Raji (cell line): ENCODE measurements at regions not wholly inside any gene's neighbourhood (a gene's known extent, or its start where the extent isn't known, plus 50 kb on each side); places are given as distances from the start of the nearest gene placed in this dataset.
A peak's percentile ranks its signal among the peaks of the same experiment; 100 is the strongest.

Experiments
- POLR2A ChIP-seq: IDR thresholded peaks from 2 replicates; pipeline ENCODE4 v1.6.1; 2011; ENCODE audit warnings: low read depth, low read length, control low read depth; ENCODE audit not compliant: insufficient read depth

GRCh38 chr13:91024157-91024792 lies 323.2 kb upstream of the MIR17HG start:
- TF ChIP-seq POLR2A = no peak

GRCh38 chr13:91025442-91025841 lies 322.0 kb upstream of the MIR17HG start:
- no peak for TF ChIP-seq POLR2A

GRCh38 chr13:91031508-91031907 lies 316.0 kb upstream of the MIR17HG start:
- TF ChIP-seq POLR2A = no peak

- no peak for TF ChIP-seq POLR2A
Measured at GRCh38 chr13:91032104-91032503, 315.4 kb upstream of the MIR17HG start.

DNA sequence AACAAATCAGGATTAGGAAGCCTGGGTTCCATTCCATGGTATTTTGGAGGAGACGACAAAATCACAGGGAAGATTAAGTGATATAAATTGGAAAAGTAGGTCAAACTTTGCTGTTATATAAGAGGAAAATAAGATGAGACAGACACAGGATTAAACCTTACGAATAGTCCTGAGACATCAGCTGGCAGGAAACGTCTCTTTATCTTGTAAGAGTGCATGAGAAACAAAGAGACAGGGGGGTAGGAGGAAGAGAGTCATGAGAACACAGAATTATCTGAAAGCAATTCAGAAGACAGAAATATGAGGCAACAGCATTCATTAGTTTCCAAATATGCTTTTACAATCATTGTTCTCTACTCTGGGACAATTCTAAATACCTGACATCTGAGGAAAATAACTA lies 310.6 kb upstream of the MIR17HG start:
- TF ChIP-seq POLR2A = no peak

GRCh38 chr13:91042870-91043269 lies 304.6 kb upstream of the MIR17HG start:
- no peak for TF ChIP-seq POLR2A

DNA sequence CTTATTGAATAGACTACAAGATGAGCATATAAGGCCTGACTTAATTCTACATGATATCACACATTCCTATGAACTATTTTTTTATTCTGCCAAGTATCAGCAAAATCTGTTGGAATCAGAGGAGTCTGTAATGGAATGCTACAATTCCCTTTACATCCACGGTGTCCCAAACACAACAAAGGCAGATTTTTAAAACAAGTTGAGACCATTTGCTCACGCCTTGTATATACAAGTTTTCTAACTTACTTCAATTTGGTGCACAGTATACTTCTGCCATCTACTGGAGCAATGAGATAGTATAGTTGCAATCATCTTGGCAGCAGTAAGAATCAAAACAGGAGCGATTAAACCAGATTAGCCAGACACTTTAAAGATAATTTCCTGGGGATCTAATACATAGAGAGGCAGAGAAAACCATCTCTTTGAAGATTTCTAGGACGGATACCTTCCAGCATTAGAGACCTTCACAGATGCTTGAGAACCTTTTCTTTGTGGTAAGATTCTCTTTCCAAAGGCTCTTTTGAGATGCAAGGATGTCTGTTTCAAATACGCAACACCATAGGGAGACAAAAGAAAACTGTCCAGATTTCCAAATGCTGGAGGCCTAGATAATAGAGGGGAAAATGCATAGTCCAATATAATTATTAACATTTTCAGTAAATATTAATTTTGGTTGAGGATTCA lies 302.0 kb upstream of the MIR17HG start:
- no peak for TF ChIP-seq POLR2A

GRCh38 chr13:91046715-91047327 lies 300.7 kb upstream of the MIR17HG start:
- no peak for TF ChIP-seq POLR2A

GRCh38 chr13:91050970-91051369 lies 296.5 kb upstream of the MIR17HG start:
- TF ChIP-seq POLR2A = no peak

- no peak for TF ChIP-seq POLR2A
Measured at GRCh38 chr13:91052876-91053275, 294.6 kb upstream of the MIR17HG start.

GRCh38 chr13:91053318-91054065 lies 294.0 kb upstream of the MIR17HG start:
- TF ChIP-seq POLR2A = no peak

GRCh38 chr13:91054902-91055301 lies 292.6 kb upstream of the MIR17HG start:
- TF ChIP-seq POLR2A = no peak

- TF ChIP-seq POLR2A = 0 out of 2 replicates have a peak, but pooled peaks have one; percentile 22
Measured at GRCh38 chr13:91056746-91057145, 290.7 kb upstream of the MIR17HG start.

GRCh38 chr13:91058066-91058465 lies 289.4 kb upstream of the MIR17HG start:
- no peak for TF ChIP-seq POLR2A

DNA sequence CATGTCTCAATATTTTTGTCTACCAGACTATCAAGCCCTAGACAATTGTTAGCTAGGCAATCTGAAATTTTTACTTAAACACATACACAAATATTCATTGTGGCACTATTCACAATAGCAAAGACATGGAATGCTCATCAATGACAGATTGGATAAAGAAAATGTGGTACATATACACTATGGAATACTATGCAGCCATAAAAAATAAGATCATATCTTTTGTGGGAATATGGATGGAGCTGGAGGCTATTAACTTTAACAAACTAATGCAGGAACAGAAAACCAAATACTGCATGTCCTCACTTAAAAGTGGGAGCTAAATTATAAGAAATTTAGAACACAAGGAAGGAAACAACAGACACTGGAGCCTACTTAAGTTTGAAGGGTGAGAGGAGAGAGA lies 288.6 kb upstream of the MIR17HG start:
- TF ChIP-seq POLR2A = no peak

GRCh38 chr13:91066745-91067144 lies 280.7 kb upstream of the MIR17HG start:
- no peak for TF ChIP-seq POLR2A
